ENCODE measurements at regions not wholly inside any gene's neighbourhood (a gene's known extent, or its start where the extent isn't known, plus 50 kb on each side); places are given as distances from the start of the nearest gene placed in this dataset.

DNA sequence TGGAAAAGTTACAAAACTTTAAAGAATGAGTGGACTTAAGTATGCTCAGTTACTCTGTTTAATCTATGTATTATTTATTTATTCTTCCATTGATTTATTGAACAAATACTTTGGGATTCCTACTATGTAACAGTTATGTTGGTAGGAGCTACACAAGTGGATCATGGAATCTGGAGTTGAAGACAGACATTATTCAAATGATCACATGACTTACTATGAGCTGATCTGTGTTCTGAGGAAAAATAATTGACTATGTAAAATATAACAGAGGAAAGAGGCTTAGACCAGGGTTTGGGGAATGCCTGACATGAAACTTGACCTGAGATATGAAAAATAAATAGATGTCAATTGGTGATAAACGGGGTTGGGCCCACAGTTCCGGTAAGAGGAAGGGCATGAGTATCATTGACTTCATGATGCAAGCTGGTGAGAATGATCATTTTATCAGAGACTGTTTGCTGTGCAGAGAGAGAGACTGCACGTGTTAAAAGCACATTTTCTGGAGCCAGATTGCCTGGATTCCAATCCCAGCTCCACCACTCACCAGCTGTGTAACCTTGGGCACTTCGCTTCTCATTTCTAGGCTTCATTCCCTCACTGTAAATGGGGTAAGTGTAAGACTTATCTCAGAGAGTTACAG, 179.0 kb downstream of the SPCS3 start:
- no peaks in the 10 kb centered on the region for H3K4me1 ChIP-seq (ENCODE audit: control insufficient read depth in 3 of 3, insufficient read depth in 3 of 3, low read length in 3 of 3)
- H3K27ac ChIP-seq (ENCODE audit: low read depth, low read length), result no peak overlapping the region
- H3K9ac ChIP-seq (ENCODE audit: low read depth in 1 of 3, low read length in 3 of 3), result no peak overlapping the region
- H3K27me3 ChIP-seq (ENCODE audit: control insufficient read depth in 3 of 3, insufficient read depth in 3 of 3, low read length in 3 of 3), result no peaks in the 10 kb centered on the region
- no peak overlapping the region for H3K4me3 ChIP-seq (ENCODE audit: low read length in 3 of 3)
- H3K9me3 ChIP-seq (ENCODE audit: control insufficient read depth in 3 of 3, low read length in 3 of 3), result no peaks in the 10 kb centered on the region
- H3K36me3 ChIP-seq (ENCODE audit: control insufficient read depth in 3 of 3, insufficient read depth in 3 of 3, low read length in 3 of 3), result no peaks in the 10 kb centered on the region

DNA sequence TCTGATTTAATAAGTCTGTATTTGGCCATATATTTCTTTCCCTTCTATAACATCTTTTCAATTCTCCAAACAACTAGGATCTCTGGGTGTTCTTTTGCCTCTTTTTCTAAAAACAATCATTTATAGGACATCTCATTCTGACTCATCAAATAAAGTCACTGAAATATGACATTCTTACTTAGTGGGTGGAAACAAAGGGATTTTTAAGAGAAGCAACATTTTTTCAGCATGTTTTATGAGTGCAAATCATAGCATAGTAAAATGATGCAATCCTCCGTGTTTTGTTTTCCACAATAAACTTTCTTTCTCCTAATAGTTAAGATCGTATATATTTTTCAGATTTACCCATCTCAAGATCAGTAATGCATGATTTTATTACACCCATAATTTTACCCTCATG, 179.8 kb downstream of the SPCS3 start:
- Histone ChIP-seq H3K4me3 (ENCODE audit: low read length in 3 of 3) (no peak overlapping the region), H3K27me3 (ENCODE audit: control insufficient read depth in 3 of 3, insufficient read depth in 3 of 3, low read length in 3 of 3) (no peaks in the 10 kb centered on the region), H3K9ac (ENCODE audit: low read depth in 1 of 3, low read length in 3 of 3) (no peak overlapping the region), H3K4me1 (ENCODE audit: control insufficient read depth in 3 of 3, insufficient read depth in 3 of 3, low read length in 3 of 3) (no peaks in the 10 kb centered on the region), H3K27ac (ENCODE audit: low read depth, low read length) (no peak overlapping the region), H3K9me3 (ENCODE audit: control insufficient read depth in 3 of 3, low read length in 3 of 3) (no peaks in the 10 kb centered on the region), H3K36me3 (ENCODE audit: control insufficient read depth in 3 of 3, insufficient read depth in 3 of 3, low read length in 3 of 3) (no peaks in the 10 kb centered on the region)

DNA sequence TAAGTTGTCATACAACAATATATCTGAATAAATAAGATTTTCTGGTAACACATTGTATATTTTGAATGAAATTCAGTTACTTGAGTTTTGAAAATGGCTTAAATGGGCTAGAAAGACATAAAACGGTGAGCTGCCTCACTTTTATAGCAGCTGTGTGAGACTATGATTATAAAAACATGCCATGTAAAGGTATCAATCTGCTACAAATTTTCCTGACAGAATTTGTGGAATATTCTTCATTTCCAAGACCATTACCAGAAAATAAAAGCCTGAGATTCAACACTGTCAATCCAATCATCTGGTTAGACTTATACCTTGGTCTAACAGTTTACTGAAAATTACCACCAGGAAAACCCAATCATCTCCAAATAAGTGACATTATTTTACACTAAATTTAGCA, 181.1 kb downstream of the SPCS3 start:
- Histone ChIP-seq H3K27me3 (ENCODE audit: control insufficient read depth in 3 of 3, insufficient read depth in 3 of 3, low read length in 3 of 3) (no peaks in the 10 kb centered on the region), H3K9me3 (ENCODE audit: control insufficient read depth in 3 of 3, low read length in 3 of 3) (no peaks in the 10 kb centered on the region), H3K36me3 (ENCODE audit: control insufficient read depth in 3 of 3, insufficient read depth in 3 of 3, low read length in 3 of 3) (no peaks in the 10 kb centered on the region), H3K9ac (ENCODE audit: low read depth in 1 of 3, low read length in 3 of 3) (no peak overlapping the region), H3K27ac (ENCODE audit: low read depth, low read length) (no peak overlapping the region), H3K4me1 (ENCODE audit: control insufficient read depth in 3 of 3, insufficient read depth in 3 of 3, low read length in 3 of 3) (no peaks in the 10 kb centered on the region), H3K4me3 (ENCODE audit: low read length in 3 of 3) (no peak overlapping the region)

DNA sequence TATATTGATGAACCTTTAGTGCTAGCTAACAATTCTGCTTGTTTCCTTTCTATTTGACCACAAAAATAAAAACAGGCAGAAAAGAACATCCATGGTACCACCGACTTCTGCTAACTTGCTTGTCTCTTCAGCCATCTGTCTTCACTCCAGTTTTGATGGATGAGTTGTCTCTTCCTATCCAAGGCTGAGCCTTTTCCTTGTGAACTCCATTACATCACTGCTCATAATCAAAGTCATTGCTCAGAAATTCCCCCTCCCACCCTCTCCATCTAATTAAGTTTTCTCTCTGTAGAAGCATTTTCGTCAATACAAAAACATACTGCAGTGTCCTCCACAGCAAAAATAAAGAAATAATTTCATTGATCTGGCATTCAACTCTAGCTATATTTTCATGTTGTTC, 184.4 kb downstream of the SPCS3 start:
- no peaks in the 10 kb centered on the region for H3K4me1 ChIP-seq (ENCODE audit: control insufficient read depth in 3 of 3, insufficient read depth in 3 of 3, low read length in 3 of 3)
- no peak overlapping the region for H3K9ac ChIP-seq (ENCODE audit: low read depth in 1 of 3, low read length in 3 of 3)
- H3K36me3 ChIP-seq (ENCODE audit: control insufficient read depth in 3 of 3, insufficient read depth in 3 of 3, low read length in 3 of 3), result no peaks in the 10 kb centered on the region
- H3K4me3 ChIP-seq (ENCODE audit: low read length in 3 of 3), result no peak overlapping the region
- no peak overlapping the region for H3K27ac ChIP-seq (ENCODE audit: low read depth, low read length)
- no peaks in the 10 kb centered on the region for H3K9me3 ChIP-seq (ENCODE audit: control insufficient read depth in 3 of 3, low read length in 3 of 3)
- H3K27me3 ChIP-seq (ENCODE audit: control insufficient read depth in 3 of 3, insufficient read depth in 3 of 3, low read length in 3 of 3), result no peaks in the 10 kb centered on the region

DNA sequence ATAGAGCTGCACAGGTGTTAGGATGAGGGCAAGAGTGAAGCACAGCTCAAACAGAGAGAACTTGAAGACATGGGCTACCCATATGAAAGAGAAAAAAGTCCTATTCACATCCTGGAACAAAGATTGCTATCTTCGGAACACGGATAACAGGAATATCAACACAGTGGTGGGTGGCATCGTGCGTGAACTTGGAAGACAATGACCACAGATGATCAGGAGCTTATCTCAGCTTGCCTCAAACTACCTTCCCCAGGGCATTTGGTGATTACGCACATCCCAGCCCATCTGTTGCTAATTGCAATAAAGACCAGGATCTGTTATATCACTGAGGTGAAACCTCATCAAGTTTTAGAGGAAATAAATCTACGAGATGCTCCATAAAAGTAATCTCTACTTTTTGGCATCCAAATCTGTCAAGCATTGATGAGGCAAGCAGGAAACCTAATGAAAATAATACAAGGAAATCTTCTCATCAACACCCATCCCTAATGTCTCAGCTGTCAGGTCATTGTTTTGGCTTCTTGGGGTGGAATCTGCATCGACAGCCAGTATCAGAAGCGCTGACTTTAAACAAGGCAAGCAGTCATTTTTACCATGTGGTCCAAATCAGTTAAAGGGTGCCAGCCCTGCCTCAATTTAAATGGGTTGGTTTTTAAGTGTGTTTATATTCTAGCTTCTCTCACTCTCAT, 188.2 kb downstream of the SPCS3 start:
- no peak overlapping the region for H3K9ac ChIP-seq (ENCODE audit: low read depth in 1 of 3, low read length in 3 of 3)
- H3K4me1 ChIP-seq (ENCODE audit: control insufficient read depth in 3 of 3, insufficient read depth in 3 of 3, low read length in 3 of 3), result no peaks in the 10 kb centered on the region
- H3K27ac ChIP-seq (ENCODE audit: low read depth, low read length), result no peak overlapping the region
- H3K27me3 ChIP-seq (ENCODE audit: control insufficient read depth in 3 of 3, insufficient read depth in 3 of 3, low read length in 3 of 3), result no peaks in the 10 kb centered on the region
- no peak overlapping the region for H3K4me3 ChIP-seq (ENCODE audit: low read length in 3 of 3)
- H3K36me3 ChIP-seq (ENCODE audit: control insufficient read depth in 3 of 3, insufficient read depth in 3 of 3, low read length in 3 of 3), result no peaks in the 10 kb centered on the region
- H3K9me3 ChIP-seq (ENCODE audit: control insufficient read depth in 3 of 3, low read length in 3 of 3), result no peaks in the 10 kb centered on the region

DNA sequence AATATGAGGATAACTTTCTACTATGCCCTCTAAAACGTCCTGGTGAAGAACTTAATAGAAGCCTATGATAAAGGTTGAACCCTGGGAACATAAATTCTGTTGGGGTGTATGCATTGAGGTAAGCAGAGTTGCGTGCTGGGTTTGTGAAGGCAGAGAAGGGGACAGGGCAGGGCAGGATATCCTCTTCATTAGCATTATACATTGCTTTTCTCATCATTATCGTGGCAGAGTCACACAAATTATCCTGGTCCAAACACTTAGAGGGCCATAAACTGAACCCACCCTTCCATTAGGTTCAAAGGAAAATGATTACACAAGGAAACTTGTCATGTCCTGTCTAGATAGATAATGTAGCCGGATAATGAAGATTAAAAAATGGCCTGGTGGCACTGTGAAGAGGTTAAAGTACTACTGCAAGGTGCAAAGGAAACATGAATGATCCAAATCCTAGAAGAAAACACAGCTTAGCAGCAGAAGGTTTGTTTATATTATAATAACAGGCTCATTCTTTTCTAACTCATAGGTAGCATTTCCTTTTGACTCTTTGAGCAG, 189.1 kb downstream of the SPCS3 start:
- Histone ChIP-seq H3K27ac (ENCODE audit: low read depth, low read length) (no peak overlapping the region), H3K27me3 (ENCODE audit: control insufficient read depth in 3 of 3, insufficient read depth in 3 of 3, low read length in 3 of 3) (no peaks in the 10 kb centered on the region), H3K9me3 (ENCODE audit: control insufficient read depth in 3 of 3, low read length in 3 of 3) (no peaks in the 10 kb centered on the region), H3K4me3 (ENCODE audit: low read length in 3 of 3) (no peak overlapping the region), H3K4me1 (ENCODE audit: control insufficient read depth in 3 of 3, insufficient read depth in 3 of 3, low read length in 3 of 3) (no peaks in the 10 kb centered on the region), H3K9ac (ENCODE audit: low read depth in 1 of 3, low read length in 3 of 3) (no peak overlapping the region), H3K36me3 (ENCODE audit: control insufficient read depth in 3 of 3, insufficient read depth in 3 of 3, low read length in 3 of 3) (no peaks in the 10 kb centered on the region)

DNA sequence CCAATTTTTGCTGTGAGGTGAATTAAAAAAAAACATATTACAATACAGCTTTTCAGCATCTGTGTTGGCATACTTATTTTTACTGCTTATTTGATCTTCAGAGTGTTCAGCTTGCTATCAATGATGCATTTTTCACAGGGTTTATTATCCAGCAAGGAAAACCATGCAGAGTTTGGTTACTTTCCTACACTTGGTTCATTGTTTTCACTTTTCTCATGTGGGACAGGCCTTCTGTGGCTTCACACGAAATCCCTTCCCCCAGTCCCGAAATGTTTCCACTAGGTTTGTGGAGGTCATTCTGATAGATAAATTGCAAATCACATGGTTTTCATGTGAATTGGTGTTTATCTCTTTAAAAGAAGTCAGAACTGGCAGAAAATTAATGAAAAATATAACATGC, 205.8 kb downstream of the SPCS3 start:
- no peaks in the 10 kb centered on the region for H3K9me3 ChIP-seq (ENCODE audit: control insufficient read depth in 3 of 3, low read length in 3 of 3)
- H3K4me1 ChIP-seq (ENCODE audit: control insufficient read depth in 3 of 3, insufficient read depth in 3 of 3, low read length in 3 of 3), result no peaks in the 10 kb centered on the region
- no peak overlapping the region for H3K4me3 ChIP-seq (ENCODE audit: low read length in 3 of 3)
- H3K36me3 ChIP-seq (ENCODE audit: control insufficient read depth in 3 of 3, insufficient read depth in 3 of 3, low read length in 3 of 3), result no peaks in the 10 kb centered on the region
- no peak overlapping the region for H3K27ac ChIP-seq (ENCODE audit: low read depth, low read length)
- no peaks in the 10 kb centered on the region for H3K27me3 ChIP-seq (ENCODE audit: control insufficient read depth in 3 of 3, insufficient read depth in 3 of 3, low read length in 3 of 3)
- no peak overlapping the region for H3K9ac ChIP-seq (ENCODE audit: low read depth in 1 of 3, low read length in 3 of 3)

DNA sequence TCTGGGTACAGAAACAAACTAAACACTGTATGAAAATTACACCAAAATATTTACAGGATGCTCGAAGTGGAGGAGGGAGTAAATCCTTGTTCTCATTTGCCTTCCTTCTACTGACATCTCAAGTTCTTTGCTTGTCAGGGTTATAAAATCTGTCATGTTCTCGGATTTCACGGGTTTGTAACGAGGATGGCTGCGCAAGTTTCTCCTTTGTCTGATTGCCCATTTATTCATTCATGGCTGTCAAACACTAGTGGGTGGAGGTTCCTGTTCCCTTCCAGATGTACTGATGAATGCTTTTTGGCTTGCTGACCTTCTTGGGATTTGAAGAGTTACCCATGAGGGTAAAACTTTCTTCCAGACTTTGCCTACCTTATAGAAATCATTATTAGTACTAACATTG, 206.9 kb downstream of the SPCS3 start:
- Histone ChIP-seq H3K9me3 (ENCODE audit: control insufficient read depth in 3 of 3, low read length in 3 of 3) (no peaks in the 10 kb centered on the region), H3K27ac (ENCODE audit: low read depth, low read length) (no peak overlapping the region), H3K9ac (ENCODE audit: low read depth in 1 of 3, low read length in 3 of 3) (no peak overlapping the region), H3K4me3 (ENCODE audit: low read length in 3 of 3) (no peak overlapping the region), H3K4me1 (ENCODE audit: control insufficient read depth in 3 of 3, insufficient read depth in 3 of 3, low read length in 3 of 3) (no peaks in the 10 kb centered on the region), H3K36me3 (ENCODE audit: control insufficient read depth in 3 of 3, insufficient read depth in 3 of 3, low read length in 3 of 3) (no peaks in the 10 kb centered on the region), H3K27me3 (ENCODE audit: control insufficient read depth in 3 of 3, insufficient read depth in 3 of 3, low read length in 3 of 3) (no peaks in the 10 kb centered on the region)

DNA sequence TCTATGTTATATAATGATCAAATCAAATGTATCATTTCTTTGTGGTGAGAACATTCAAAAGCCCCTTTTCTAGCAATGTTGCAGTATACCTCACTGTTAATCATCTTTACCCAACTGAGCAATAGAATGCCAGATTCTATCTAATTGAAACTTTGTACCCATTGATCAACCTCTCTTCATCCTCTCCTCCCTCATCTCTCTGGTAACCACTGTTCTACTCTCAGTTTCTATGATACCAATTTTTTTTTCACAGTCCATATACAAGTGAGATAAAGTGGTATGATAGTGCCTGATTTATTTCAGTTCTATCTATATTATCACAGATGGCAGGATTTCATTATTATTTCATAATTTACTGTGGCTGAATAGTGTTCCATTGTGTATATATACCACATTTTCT, 209.8 kb downstream of the SPCS3 start:
- Histone ChIP-seq H3K9ac (ENCODE audit: low read depth in 1 of 3, low read length in 3 of 3) (no peak overlapping the region), H3K4me3 (ENCODE audit: low read length in 3 of 3) (no peak overlapping the region), H3K36me3 (ENCODE audit: control insufficient read depth in 3 of 3, insufficient read depth in 3 of 3, low read length in 3 of 3) (no peaks in the 10 kb centered on the region), H3K27ac (ENCODE audit: low read depth, low read length) (no peak overlapping the region), H3K27me3 (ENCODE audit: control insufficient read depth in 3 of 3, insufficient read depth in 3 of 3, low read length in 3 of 3) (no peaks in the 10 kb centered on the region), H3K4me1 (ENCODE audit: control insufficient read depth in 3 of 3, insufficient read depth in 3 of 3, low read length in 3 of 3) (no peaks in the 10 kb centered on the region), H3K9me3 (ENCODE audit: control insufficient read depth in 3 of 3, low read length in 3 of 3) (no peaks in the 10 kb centered on the region)

DNA sequence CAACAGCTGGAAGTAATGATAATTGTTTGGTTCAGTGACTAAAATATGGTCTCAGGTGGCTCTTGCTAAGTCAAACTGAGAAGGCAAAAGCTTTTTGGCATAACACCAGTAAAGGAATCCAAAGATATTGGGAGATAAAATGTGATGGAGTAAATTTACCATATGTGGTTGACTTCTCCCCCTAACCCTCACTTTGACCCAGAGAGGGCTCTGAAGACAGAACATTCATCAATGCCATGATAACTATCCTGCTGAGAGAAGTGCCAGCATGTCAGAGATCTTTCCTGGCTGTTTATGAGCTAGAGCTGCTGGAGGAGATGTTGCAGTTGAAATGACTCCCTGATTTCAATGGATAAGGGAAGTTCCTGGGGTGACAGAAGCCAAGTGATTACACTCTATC, 213.4 kb downstream of the SPCS3 start:
- no peaks in the 10 kb centered on the region for H3K36me3 ChIP-seq (ENCODE audit: control insufficient read depth in 3 of 3, insufficient read depth in 3 of 3, low read length in 3 of 3)
- no peak overlapping the region for H3K4me3 ChIP-seq (ENCODE audit: low read length in 3 of 3)
- H3K4me1 ChIP-seq (ENCODE audit: control insufficient read depth in 3 of 3, insufficient read depth in 3 of 3, low read length in 3 of 3), result no peaks in the 10 kb centered on the region
- H3K9ac ChIP-seq (ENCODE audit: low read depth in 1 of 3, low read length in 3 of 3), result no peak overlapping the region
- no peaks in the 10 kb centered on the region for H3K9me3 ChIP-seq (ENCODE audit: control insufficient read depth in 3 of 3, low read length in 3 of 3)
- no peaks in the 10 kb centered on the region for H3K27me3 ChIP-seq (ENCODE audit: control insufficient read depth in 3 of 3, insufficient read depth in 3 of 3, low read length in 3 of 3)
- no peak overlapping the region for H3K27ac ChIP-seq (ENCODE audit: low read depth, low read length)
